NCI-H1417 (cell line): ENCODE measurements at regions not wholly inside any gene's neighbourhood (a gene's known extent, or its start where the extent isn't known, plus 50 kb on each side); places are given as distances from the start of the nearest gene placed in this dataset.
A peak's percentile ranks its signal among the peaks of the same experiment; 100 is the strongest.

Source experiments
- DNase-seq, 3 experiments: peaks; one replicate each; lab custom pipeline; 2025; lab: John Stamatoyannopoulos, UW

- no peak for DNase-seq
These were observed 197.5 kb downstream of the ATG4C start for GRCh38 chr1:62981434-62981833.

DNA sequence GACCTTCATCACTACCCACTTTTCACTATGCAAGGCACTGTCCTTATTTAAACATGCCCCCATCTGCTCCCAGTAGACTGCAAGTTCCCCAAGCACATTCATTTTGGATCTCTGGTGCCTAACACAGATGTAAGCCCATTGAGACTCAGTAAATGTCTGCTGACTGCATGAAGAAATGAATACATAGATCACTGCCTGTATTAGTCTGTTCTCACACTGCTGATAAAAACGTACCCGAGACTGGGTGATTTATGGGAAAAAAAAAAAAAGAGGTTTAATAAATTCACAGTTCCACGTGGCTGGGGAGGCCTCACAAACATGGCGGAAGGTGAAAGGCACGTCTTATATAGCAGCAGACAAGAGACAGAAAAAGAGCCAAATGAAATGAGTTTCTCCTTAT is 204.9 kb downstream of the ATG4C start:
- DNase-seq: no peak

GRCh38 chr1:62989497-62989896 is 205.6 kb downstream of the ATG4C start:
- peak in 1 of 3 experiments; percentile 11 for DNase-seq

DNA sequence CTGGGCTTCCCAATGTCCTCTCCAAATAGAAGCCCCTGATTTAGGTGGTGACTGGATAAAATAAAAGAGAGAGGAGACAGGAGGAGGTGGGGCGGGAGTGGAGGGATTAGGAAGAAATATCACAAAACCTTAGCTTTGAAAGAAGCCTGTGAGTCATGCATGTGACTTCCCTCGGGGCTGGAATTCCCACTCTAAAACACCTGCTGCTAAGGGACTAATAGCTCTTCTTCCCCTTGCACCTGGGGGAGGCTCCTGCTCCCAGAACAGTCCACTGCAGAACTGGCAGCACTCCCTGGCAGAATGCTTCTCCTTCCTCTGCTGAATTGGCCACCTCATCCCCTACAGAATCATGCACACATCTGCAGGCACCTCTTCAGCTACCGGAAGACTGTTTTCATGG is 207.2 kb downstream of the ATG4C start:
- DNase-seq: peak; percentile 43 to 73 (median 48)

- DNase-seq: peak in 1 of 3 experiments; percentile 37
These were observed 209.9 kb downstream of the ATG4C start for GRCh38 chr1:62993844-62994243.

GRCh38 chr1:62995173-62995572 is 211.2 kb downstream of the ATG4C start:
- DNase-seq: no peak

GRCh38 chr1:62997884-62998283 is 214.0 kb downstream of the ATG4C start:
- peak in 2 of 3 experiments; percentile 42 to 78 for DNase-seq

- peak in 1 of 3 experiments; percentile 27 for DNase-seq
These were observed 215.1 kb downstream of the ATG4C start for GRCh38 chr1:62998845-62999649.

GRCh38 chr1:63000508-63000907 is 216.6 kb downstream of the ATG4C start:
- DNase-seq: no peak

DNA sequence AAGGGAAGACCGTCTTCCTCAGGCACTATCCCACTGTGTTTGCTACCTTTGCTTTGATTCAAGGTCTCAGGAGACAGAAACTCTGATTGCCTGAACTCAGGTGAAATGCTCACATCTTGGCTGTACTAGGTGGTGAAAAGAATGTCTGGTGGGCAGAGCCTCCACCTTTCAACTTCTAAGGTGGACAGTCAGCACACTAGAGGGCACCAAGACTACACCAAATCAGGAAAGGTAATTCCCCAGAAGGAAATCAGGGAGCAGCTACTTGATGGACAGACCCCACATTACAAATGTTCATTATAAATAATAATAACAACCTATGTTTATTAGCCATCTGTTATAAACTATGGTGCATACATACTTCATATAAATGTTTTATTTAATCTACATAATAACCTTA is 220.9 kb downstream of the ATG4C start:
- DNase-seq: peak; percentile 10 to 64 (median 22)

DNA sequence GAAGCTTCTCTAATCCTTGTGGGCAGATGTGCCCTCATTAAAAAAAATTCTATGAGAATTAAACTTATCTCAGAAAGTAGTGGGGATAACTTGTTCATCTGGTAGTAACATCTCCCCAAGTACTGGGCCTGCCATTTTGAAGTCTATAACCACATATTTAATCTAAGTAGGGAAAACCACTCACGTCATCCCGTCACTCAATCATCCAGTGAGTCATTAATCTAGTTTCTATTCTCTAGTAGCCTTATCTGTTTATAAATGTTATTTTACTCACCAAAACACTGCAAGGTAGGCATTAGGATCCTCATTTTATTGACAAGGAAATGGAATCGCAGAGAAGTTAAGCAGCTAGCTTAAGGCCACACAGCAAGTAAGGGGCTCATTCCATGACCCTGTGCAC is 221.9 kb downstream of the ATG4C start:
- no peak for DNase-seq

GRCh38 chr1:63009421-63009820 is 225.5 kb downstream of the ATG4C start:
- no peak for DNase-seq

DNA sequence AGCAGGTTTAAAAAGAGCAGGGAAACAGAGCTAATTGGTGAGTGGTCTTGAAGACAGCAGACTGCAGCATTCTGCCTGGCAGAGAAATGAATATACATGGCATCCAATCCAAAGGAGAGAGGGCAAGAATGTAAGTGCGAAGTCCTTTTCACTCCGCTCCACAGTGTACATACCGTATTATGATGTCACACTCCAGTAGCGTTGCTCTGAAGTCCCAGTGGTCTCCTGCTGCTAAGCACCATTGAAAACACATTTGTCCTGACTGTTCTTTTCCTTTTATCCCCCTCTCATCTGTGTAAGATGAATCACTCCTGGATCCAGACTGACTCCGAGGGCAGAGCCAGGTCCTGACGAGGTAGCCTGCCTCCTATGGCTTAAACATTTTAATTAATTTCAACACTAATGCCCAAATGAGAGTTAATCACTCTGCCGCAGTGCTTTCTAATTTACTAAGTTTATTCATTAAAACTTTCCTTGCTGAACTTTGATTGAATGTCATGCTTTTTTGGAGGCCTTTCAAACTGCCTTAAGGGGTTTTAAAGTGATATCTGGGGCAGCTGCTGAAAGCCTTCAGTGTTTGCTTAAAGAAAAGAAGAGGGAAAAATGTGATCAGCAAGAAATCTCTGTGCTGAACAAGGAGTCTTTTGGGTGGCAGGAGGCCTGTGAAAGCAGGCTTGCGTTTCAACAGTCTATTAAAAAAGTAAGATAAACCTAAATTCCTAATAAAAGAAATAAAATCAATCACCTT is 227.2 kb downstream of the ATG4C start:
- DNase-seq: peak in 2 of 3 experiments; percentile 14 to 87

DNA sequence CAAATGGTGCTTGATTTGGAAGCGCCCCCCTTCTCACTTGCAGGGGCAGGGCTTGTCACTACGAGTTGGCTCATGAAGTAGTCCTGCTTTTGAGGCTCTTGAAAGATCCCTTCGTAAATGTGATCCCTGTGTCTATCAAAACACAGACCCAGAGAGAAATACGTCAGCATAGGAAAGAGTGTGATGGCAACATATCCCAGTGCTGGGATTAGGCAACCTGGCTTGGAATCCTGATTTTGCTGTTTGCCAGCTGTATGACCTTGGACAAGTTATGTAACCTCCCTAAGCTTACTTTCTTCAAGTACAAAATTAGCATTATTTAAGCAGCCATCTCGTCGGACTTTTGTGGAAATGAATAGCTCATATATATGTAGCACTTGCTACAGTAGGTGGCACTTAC is 228.4 kb downstream of the ATG4C start:
- DNase-seq: no peak

- DNase-seq: no peak
These were observed 230.3 kb downstream of the ATG4C start for GRCh38 chr1:63014267-63014666.

- no peak for DNase-seq
These were observed 238.4 kb downstream of the ATG4C start for GRCh38 chr1:63022319-63022718.

GRCh38 chr1:63023171-63023570 is 239.2 kb downstream of the ATG4C start:
- DNase-seq: no peak

GRCh38 chr1:63023637-63024036 is 239.7 kb downstream of the ATG4C start:
- DNase-seq: no peak

DNA sequence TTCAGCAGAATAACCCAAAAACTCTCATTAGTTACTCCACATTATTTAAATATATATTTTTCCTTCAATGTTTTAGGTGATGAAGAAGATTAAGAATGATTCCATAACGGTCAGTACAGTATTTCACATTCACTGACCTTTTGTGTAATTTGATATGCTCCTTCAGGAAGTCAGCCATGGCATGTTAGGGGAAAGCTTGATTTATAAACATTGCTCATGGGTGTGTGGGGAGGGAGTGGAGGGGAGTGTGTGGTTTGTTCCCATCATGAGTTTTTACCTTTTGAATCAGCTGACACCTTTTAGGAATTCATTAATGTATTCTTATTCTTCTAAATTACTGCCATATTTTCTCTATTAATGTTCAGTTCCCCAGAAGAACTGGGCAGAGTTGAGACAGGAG is 240.2 kb downstream of the ATG4C start:
- DNase-seq: peak in 2 of 3 experiments; percentile 6 to 26

GRCh38 chr1:63027176-63027575 is 243.2 kb downstream of the ATG4C start:
- DNase-seq: no peak

- DNase-seq: no peak
These were observed 248.2 kb downstream of the ATG4C start for GRCh38 chr1:63032171-63032570.

- no peak for DNase-seq
These were observed 249.3 kb downstream of the ATG4C start for GRCh38 chr1:63033211-63033610.

DNA sequence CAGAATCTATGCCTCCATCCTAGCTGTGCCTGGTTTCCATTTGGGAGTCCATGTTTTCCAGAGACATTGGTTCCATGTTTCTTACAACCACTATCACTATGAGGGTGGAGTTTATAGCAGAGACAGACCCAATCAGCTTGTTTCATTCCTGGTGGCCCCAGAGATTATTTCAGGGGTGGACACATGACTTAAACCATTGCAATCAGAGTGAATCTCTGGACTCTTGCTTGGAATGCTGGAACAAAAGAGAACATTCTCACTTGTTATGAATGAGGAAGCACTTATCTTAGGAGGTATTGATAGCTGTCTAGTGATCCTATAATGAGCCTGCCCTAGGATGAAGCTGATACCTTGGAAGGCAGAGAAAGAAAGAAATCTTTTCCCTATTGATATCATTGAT is 250.3 kb downstream of the ATG4C start:
- DNase-seq: no peak
